ENCODE measurements at regions not wholly inside any gene's neighbourhood (a gene's known extent, or its start where the extent isn't known, plus 50 kb on each side); places are given as distances from the start of the nearest gene placed in this dataset.

- no peak for TF ChIP-seq CTCF (IDR thresholded peaks at IDR 0.05)
- no peak for TF ChIP-seq POLR2A (IDR thresholded peaks at IDR 0.05)
Observed at GRCh38 chr15:93942269-93942694, 289.1 kb upstream of the MCTP2 start.
